K562 (cell line): ENCODE measurements at regions not wholly inside any gene's neighbourhood (a gene's known extent, or its start where the extent isn't known, plus 50 kb on each side); places are given as distances from the start of the nearest gene placed in this dataset.
A peak's percentile ranks its signal among the peaks of the same experiment; 100 is the strongest.

ENCODE experiments used
- BCOR ChIP-seq: fragments of 450-650 bp; IDR thresholded peaks from 2 replicates; pipeline ENCODE4 v1.6.1; 2016
- CBFA2T2 ChIP-seq: fragments of 450-650 bp; conservative IDR thresholded peaks from 2 replicates; pipeline ENCODE4 v1.6.1; 2017; ENCODE audit warnings: mild to moderate bottlenecking
- CBFA2T3 ChIP-seq: fragments of 450-650 bp; IDR thresholded peaks from 2 replicates; pipeline ENCODE4 v1.6.1; 2017
- CCAR2 ChIP-seq: fragments of 200-400 bp; formaldehyde crosslinking; IDR thresholded peaks from 2 replicates; pipeline ENCODE4 v1.6.1; 2017; ENCODE audit warnings: mild to moderate bottlenecking, low read depth, low read length
- DPF2 ChIP-seq: fragments of 450-650 bp; IDR thresholded peaks from 2 replicates; pipeline ENCODE4 v1.6.1; 2016
- EP300 ChIP-seq: IDR thresholded peaks from 2 replicates; pipeline ENCODE4 v1.6.1; 2012; ENCODE audit warnings: low read length, improper control_type of control experiment
- ETV1 ChIP-seq: fragments of 450-650 bp; conservative IDR thresholded peaks from 2 replicates; pipeline ENCODE4 v1.6.1; 2016; ENCODE audit warnings: missing genetic modification characterization, control low read depth, low read depth, missing compliant biosample characterization
- HDAC2 ChIP-seq: fragments of 450-650 bp; IDR thresholded peaks from 2 replicates; pipeline ENCODE4 v1.6.1; 2016; ENCODE audit warnings: mild to moderate bottlenecking
- KDM1A ChIP-seq, 2 experiments: fragments of 450-650 bp; IDR thresholded peaks; 2 replicates each; pipeline ENCODE4 v1.6.1; 2016; ENCODE audit warnings: mild to moderate bottlenecking in 2 of 2
- KLF16 ChIP-seq: IDR thresholded peaks from 2 replicates; pipeline ENCODE4 v1.6.1; 2016; ENCODE audit warnings: antibody characterized with exemption
- NCOR1 ChIP-seq: fragments of 450-650 bp; IDR thresholded peaks from 2 replicates; pipeline ENCODE4 v1.6.1; 2016; ENCODE audit warnings: mild to moderate bottlenecking, moderate library complexity
- NFE2L1 ChIP-seq: fragments of 450-650 bp; IDR thresholded peaks from 2 replicates; pipeline ENCODE4 v1.6.1; 2016; ENCODE audit warnings: missing genetic modification characterization, low read depth, mild to moderate bottlenecking, missing compliant biosample characterization, moderate library complexity, borderline replicate concordance
- RBFOX2 ChIP-seq: fragments of 200-400 bp; formaldehyde crosslinking; IDR thresholded peaks from 2 replicates; pipeline ENCODE4 v1.6.1; 2017; ENCODE audit warnings: low read depth, mild to moderate bottlenecking, low read length, moderate library complexity
- SOX6 ChIP-seq: fragments of 450-650 bp; IDR thresholded peaks from 2 replicates; pipeline ENCODE4 v1.6.1; 2014; ENCODE audit warnings: mild to moderate bottlenecking
- TCFL5 ChIP-seq: fragments of 250-450 bp; sonication (Bioruptor Pico); conservative IDR thresholded peaks from 2 replicates; pipeline ENCODE4 v1.6.1; 2021; ENCODE audit warnings: mild to moderate bottlenecking, moderate library complexity, matching md5 sums
- ZNF224 ChIP-seq: sonication (generic); formaldehyde crosslinking; IDR thresholded peaks from 2 replicates; pipeline ENCODE4 v1.8.0; 2022; ENCODE audit warnings: mild to moderate bottlenecking, missing genetic modification reagents
- ZNF436 ChIP-seq: fragments of 250-450, 450-650 bp; sonication (Bioruptor Pico); formaldehyde crosslinking; IDR thresholded peaks from 2 replicates; pipeline ENCODE4 v1.7.0; 2020; ENCODE audit warnings: mild to moderate bottlenecking
- ZNF644 ChIP-seq: fragments of 200-800 bp; sonication (Bioruptor generic); IDR thresholded peaks from 2 replicates; pipeline ENCODE4 v1.6.1; 2016; ENCODE audit warnings: low read depth, missing genetic modification characterization, missing compliant biosample characterization
- TF ChIP-seq, protein P1 (sequence below): fragments of 450-650 bp; IDR thresholded peaks from 2 replicates; pipeline ENCODE4 v1.7.1; 2018; ENCODE audit warnings: mild to moderate bottlenecking, low read depth; ENCODE audit not compliant: partially characterized antibody
- TF ChIP-seq, protein P2 (sequence below): fragments of 450-650 bp; conservative IDR thresholded peaks from 2 replicates; pipeline ENCODE4 v1.6.1; 2016; ENCODE audit warnings: missing genetic modification characterization, low read depth, mild to moderate bottlenecking, missing compliant biosample characterization, moderate library complexity
- TF ChIP-seq, protein P3 (sequence below): fragments of 450-650 bp; formaldehyde crosslinking; IDR thresholded peaks from 2 replicates; pipeline ENCODE4 v1.4.0; 2020; ENCODE audit warnings: mild to moderate bottlenecking, moderate library complexity
- TF ChIP-seq, protein P4 (sequence below), 2 experiments: fragments of 150-350 bp in 1 of 2; IDR thresholded peaks; 2 replicates each; pipeline ENCODE4 v1.6.1; 2012 to 2016; ENCODE audit warnings: low read depth in 2 of 2, low read length in 2 of 2, mild to moderate bottlenecking in 1 of 2, moderate library complexity in 1 of 2

DNA sequence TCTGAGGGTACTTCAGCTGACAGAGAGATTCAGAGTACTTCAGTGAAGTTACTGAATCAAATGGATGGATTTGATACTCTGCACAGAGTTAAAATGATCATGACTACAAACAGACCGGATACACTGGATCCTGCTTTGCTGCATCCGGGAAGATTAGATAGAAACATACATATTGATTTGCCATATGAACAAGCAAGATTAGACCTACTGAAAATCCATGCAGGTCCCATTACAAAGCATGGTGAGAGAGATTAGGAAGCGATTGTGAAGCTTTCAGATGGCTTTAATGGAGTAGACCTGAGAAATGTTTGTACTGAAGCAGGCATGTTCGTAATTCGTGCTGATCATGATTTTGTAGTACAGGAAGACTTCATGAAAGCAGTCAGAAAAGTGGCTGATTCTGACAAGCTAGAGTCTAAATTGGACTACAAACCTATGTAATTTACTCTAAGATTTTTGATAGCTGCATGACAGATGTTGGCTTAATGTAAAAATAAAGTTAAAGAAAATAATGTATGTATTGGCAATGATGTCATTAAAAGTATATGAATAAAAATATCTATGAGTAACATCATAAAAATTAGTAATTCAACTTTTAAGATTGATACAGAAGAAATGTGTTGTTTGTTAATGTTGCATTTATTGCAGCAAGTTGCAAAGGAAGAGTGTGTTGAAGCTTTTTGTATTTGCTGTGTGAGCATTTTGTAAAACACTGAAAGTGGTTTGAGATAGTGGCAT, 136.1 kb upstream of the RAP1B start (continued):
- TF ChIP-seq CBFA2T2 (peak; percentile 87), ZNF436 (CRISPR knock-in tag) (no peak), ZNF224 (CRISPR knock-in tag) (no peak), ZNF644 (tag) (no peak), HDAC2 (peak; percentile 83; the same call in 1 of the 2 replicates), DPF2 (0 out of 2 replicates have a peak, but pooled peaks have one; percentile 50), BCOR (no peak), KLF16 (peak; percentile 86), RBFOX2 (no peak), NFE2L1 (tag) (no peak), EP300 (peak; percentile 71; the same call in 1 of the 2 replicates), TCFL5 (CRISPR knock-in tag) (no peak), SOX6 (peak; percentile 75), KDM1A (IDR thresholded peaks at IDR 0.05) (peak; percentile 90), CCAR2 (no peak), CBFA2T3 (peak; percentile 91), NCOR1 (peak; percentile 83), ETV1 (tag) (peak; percentile 69)
- TF ChIP-seq, protein P1, sequence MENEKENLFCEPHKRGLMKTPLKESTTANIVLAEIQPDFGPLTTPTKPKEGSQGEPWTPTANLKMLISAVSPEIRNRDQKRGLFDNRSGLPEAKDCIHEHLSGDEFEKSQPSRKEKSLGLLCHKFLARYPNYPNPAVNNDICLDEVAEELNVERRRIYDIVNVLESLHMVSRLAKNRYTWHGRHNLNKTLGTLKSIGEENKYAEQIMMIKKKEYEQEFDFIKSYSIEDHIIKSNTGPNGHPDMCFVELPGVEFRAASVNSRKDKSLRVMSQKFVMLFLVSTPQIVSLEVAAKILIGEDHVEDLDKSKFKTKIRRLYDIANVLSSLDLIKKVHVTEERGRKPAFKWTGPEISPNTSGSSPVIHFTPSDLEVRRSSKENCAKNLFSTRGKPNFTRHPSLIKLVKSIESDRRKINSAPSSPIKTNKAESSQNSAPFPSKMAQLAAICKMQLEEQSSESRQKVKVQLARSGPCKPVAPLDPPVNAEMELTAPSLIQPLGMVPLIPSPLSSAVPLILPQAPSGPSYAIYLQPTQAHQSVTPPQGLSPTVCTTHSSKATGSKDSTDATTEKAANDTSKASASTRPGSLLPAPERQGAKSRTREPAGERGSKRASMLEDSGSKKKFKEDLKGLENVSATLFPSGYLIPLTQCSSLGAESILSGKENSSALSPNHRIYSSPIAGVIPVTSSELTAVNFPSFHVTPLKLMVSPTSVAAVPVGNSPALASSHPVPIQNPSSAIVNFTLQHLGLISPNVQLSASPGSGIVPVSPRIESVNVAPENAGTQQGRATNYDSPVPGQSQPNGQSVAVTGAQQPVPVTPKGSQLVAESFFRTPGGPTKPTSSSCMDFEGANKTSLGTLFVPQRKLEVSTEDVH = no peak
- TF ChIP-seq, protein P2, sequence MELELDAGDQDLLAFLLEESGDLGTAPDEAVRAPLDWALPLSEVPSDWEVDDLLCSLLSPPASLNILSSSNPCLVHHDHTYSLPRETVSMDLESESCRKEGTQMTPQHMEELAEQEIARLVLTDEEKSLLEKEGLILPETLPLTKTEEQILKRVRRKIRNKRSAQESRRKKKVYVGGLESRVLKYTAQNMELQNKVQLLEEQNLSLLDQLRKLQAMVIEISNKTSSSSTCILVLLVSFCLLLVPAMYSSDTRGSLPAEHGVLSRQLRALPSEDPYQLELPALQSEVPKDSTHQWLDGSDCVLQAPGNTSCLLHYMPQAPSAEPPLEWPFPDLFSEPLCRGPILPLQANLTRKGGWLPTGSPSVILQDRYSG (tag) = no peak
- TF ChIP-seq, protein P3, sequence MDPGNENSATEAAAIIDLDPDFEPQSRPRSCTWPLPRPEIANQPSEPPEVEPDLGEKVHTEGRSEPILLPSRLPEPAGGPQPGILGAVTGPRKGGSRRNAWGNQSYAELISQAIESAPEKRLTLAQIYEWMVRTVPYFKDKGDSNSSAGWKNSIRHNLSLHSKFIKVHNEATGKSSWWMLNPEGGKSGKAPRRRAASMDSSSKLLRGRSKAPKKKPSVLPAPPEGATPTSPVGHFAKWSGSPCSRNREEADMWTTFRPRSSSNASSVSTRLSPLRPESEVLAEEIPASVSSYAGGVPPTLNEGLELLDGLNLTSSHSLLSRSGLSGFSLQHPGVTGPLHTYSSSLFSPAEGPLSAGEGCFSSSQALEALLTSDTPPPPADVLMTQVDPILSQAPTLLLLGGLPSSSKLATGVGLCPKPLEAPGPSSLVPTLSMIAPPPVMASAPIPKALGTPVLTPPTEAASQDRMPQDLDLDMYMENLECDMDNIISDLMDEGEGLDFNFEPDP (CRISPR knock-in tag) = no peak
- TF ChIP-seq, protein P4, sequence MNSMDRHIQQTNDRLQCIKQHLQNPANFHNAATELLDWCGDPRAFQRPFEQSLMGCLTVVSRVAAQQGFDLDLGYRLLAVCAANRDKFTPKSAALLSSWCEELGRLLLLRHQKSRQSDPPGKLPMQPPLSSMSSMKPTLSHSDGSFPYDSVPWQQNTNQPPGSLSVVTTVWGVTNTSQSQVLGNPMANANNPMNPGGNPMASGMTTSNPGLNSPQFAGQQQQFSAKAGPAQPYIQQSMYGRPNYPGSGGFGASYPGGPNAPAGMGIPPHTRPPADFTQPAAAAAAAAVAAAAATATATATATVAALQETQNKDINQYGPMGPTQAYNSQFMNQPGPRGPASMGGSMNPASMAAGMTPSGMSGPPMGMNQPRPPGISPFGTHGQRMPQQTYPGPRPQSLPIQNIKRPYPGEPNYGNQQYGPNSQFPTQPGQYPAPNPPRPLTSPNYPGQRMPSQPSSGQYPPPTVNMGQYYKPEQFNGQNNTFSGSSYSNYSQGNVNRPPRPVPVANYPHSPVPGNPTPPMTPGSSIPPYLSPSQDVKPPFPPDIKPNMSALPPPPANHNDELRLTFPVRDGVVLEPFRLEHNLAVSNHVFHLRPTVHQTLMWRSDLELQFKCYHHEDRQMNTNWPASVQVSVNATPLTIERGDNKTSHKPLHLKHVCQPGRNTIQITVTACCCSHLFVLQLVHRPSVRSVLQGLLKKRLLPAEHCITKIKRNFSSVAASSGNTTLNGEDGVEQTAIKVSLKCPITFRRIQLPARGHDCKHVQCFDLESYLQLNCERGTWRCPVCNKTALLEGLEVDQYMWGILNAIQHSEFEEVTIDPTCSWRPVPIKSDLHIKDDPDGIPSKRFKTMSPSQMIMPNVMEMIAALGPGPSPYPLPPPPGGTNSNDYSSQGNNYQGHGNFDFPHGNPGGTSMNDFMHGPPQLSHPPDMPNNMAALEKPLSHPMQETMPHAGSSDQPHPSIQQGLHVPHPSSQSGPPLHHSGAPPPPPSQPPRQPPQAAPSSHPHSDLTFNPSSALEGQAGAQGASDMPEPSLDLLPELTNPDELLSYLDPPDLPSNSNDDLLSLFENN (IDR thresholded peaks at IDR 0.05; ENCODE audit: low read depth in 2 of 2, low read length in 2 of 2) = peak in 1 of 2 experiments; percentile 71; a peak in 1 of 4 replicates
